ENCODE measurements at regions not wholly inside any gene's neighbourhood (a gene's known extent, or its start where the extent isn't known, plus 50 kb on each side); places are given as distances from the start of the nearest gene placed in this dataset.

- H4K20me1 ChIP-seq (ENCODE audit: control insufficient read depth, extremely low read depth, insufficient read depth, low read length) = no peaks in the 10 kb centered on the region
- TF ChIP-seq CTCF (conservative IDR thresholded peaks at IDR 0.05 in 1 of 2, IDR thresholded peaks at IDR 0.05 in 1 of 2; ENCODE audit: low read depth in 1 of 2, low read length in 2 of 2) (no peak), EZH2 (IDR thresholded peaks at IDR 0.05; ENCODE audit: low read length, missing control alignments) (no peak)
- no peak overlapping the region for H2AFZ ChIP-seq (ENCODE audit: low read length)
Measured at GRCh38 chr16:87236516-87237115, 80.6 kb downstream of the C16orf95 start.

DNA sequence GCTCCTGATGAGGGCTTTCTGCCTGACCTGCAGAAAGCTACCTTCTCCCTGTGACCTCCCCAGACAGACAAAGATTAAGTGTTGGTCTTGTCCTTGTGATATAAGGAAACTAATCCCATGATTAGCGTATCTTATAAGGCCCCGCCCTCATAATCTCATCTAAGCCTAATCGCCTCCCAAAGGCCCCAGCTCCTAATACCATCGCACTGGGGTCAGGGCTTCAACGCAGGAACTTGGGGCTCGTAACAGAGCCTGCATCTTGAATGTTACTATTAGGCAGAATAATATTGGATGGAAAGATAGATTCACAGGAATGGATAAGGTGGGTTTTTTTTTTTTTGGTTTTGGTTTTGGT lies 78.9 kb downstream of the C16orf95 start:
- TF ChIP-seq CTCF (conservative IDR thresholded peaks at IDR 0.05 in 1 of 2, IDR thresholded peaks at IDR 0.05 in 1 of 2; ENCODE audit: low read depth in 1 of 2, low read length in 2 of 2) (no peak), EZH2 (IDR thresholded peaks at IDR 0.05; ENCODE audit: low read length, missing control alignments) (no peak)
- no peaks in the 10 kb centered on the region for H3K79me2 ChIP-seq (ENCODE audit: control insufficient read depth, insufficient read depth, low read length)
- no peak overlapping the region for H3K4me3 ChIP-seq (replicated peaks in 1 of 4; ENCODE audit: control extremely low read depth in 1 of 4, insufficient read depth in 1 of 4, low read depth in 3 of 4, low read length in 4 of 4)
- H3K36me3 ChIP-seq (ENCODE audit: control insufficient read depth, insufficient read depth, low read length) = no peaks in the 10 kb centered on the region
- H2AFZ ChIP-seq (ENCODE audit: low read length) = no peak overlapping the region
- H3K27ac ChIP-seq (ENCODE audit: insufficient read depth, low read length) = no peak overlapping the region
- no peak for DNase-seq (ENCODE audit: low read depth in 2 of 2)
- no peak overlapping the region for H3K4me2 ChIP-seq (ENCODE audit: extremely low read depth, insufficient read depth, low read length)
- H3K27me3 ChIP-seq (ENCODE audit: control insufficient read depth, insufficient read depth, low read length) = no peaks in the 10 kb centered on the region
- no peaks in the 10 kb centered on the region for H4K20me1 ChIP-seq (ENCODE audit: control insufficient read depth, extremely low read depth, insufficient read depth, low read length)
- H3K4me1 ChIP-seq (ENCODE audit: control insufficient read depth, extremely low read depth, insufficient read depth, low read length) = no peaks in the 10 kb centered on the region
- no peaks in the 10 kb centered on the region for H3K9me3 ChIP-seq (ENCODE audit: control insufficient read depth, insufficient read depth, low read depth, low read length)
- no peak overlapping the region for H3K9ac ChIP-seq (ENCODE audit: insufficient read depth, low read length)

More at GRCh38 chr16:87236516-87237115, 80.6 kb downstream of the C16orf95 start:
- Histone ChIP-seq H3K27me3 (ENCODE audit: control insufficient read depth, insufficient read depth, low read length) (peaks cover 3% of the 10 kb centered on the region), H3K36me3 (ENCODE audit: control insufficient read depth, insufficient read depth, low read length) (no peaks in the 10 kb centered on the region), H3K27ac (ENCODE audit: insufficient read depth, low read length) (no peak overlapping the region), H3K4me1 (ENCODE audit: control insufficient read depth, extremely low read depth, insufficient read depth, low read length) (no peaks in the 10 kb centered on the region), H3K9me3 (ENCODE audit: control insufficient read depth, insufficient read depth, low read depth, low read length) (no peaks in the 10 kb centered on the region), H3K9ac (ENCODE audit: insufficient read depth, low read length) (no peak overlapping the region), H3K4me3 (replicated peaks in 1 of 4; ENCODE audit: control extremely low read depth in 1 of 4, insufficient read depth in 1 of 4, low read depth in 3 of 4, low read length in 4 of 4) (no peak overlapping the region), H3K4me2 (ENCODE audit: extremely low read depth, insufficient read depth, low read length) (no peak overlapping the region), H3K79me2 (ENCODE audit: control insufficient read depth, insufficient read depth, low read length) (no peaks in the 10 kb centered on the region)
- DNase-seq (ENCODE audit: low read depth in 2 of 2) = no peak

DNA sequence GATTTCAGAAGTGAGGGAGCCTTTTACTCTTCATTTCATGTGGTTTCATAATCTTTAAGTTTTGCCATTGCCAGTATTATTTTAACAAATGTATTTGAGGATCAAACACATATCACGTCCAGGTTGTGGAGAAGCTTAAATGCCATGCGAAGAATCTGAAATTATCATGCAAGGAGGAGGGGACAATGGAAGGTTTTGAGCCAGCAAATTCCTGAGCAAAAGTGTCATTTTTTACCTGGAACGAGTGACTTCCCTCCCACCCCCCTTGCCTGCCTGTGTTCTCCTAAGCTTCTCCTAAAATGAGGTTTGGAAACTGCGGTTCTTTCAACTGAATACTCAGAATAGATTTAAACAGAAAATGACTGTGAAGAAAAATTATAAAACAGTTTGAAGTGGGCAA lies 77.6 kb downstream of the C16orf95 start:
- no peak overlapping the region for H3K9ac ChIP-seq (ENCODE audit: insufficient read depth, low read length)
- no peaks in the 10 kb centered on the region for H3K9me3 ChIP-seq (ENCODE audit: control insufficient read depth, insufficient read depth, low read depth, low read length)
- H3K27ac ChIP-seq (ENCODE audit: insufficient read depth, low read length) = no peak overlapping the region
- H2AFZ ChIP-seq (ENCODE audit: low read length) = no peak overlapping the region
- TF ChIP-seq EZH2 (IDR thresholded peaks at IDR 0.05; ENCODE audit: low read length, missing control alignments) (no peak), CTCF (conservative IDR thresholded peaks at IDR 0.05 in 1 of 2, IDR thresholded peaks at IDR 0.05 in 1 of 2; ENCODE audit: low read depth in 1 of 2, low read length in 2 of 2) (no peak)
- H3K27me3 ChIP-seq (ENCODE audit: control insufficient read depth, insufficient read depth, low read length) = no peaks in the 10 kb centered on the region
- no peak overlapping the region for H3K4me2 ChIP-seq (ENCODE audit: extremely low read depth, insufficient read depth, low read length)
- no peaks in the 10 kb centered on the region for H3K36me3 ChIP-seq (ENCODE audit: control insufficient read depth, insufficient read depth, low read length)
- H3K79me2 ChIP-seq (ENCODE audit: control insufficient read depth, insufficient read depth, low read length) = no peaks in the 10 kb centered on the region
- no peaks in the 10 kb centered on the region for H4K20me1 ChIP-seq (ENCODE audit: control insufficient read depth, extremely low read depth, insufficient read depth, low read length)
- no peaks in the 10 kb centered on the region for H3K4me1 ChIP-seq (ENCODE audit: control insufficient read depth, extremely low read depth, insufficient read depth, low read length)
- no peak overlapping the region for H3K4me3 ChIP-seq (replicated peaks in 1 of 4; ENCODE audit: control extremely low read depth in 1 of 4, insufficient read depth in 1 of 4, low read depth in 3 of 4, low read length in 4 of 4)
- DNase-seq (ENCODE audit: low read depth in 2 of 2) = no peak
